T-helper 17 cell (primary cell): ENCODE measurements at regions not wholly inside any gene's neighbourhood (a gene's known extent, or its start where the extent isn't known, plus 50 kb on each side); places are given as distances from the start of the nearest gene placed in this dataset.

Experiments
- ATAC-seq: fragments of 150-1000 bp; cut with Tn5 transposase; 2 replicates; pipeline ENCODE4 v1.10.0; 2021; ENCODE audit warnings: mild to moderate bottlenecking, moderate library complexity
- DNase-seq, 3 donors: peaks; one replicate each; pipeline versions ENCODE4 v3.0.0 to v3.0.0-alpha.2; 2020 to 2021
- H3K9me3 ChIP-seq: one replicate; pipeline ENCODE4 v1.7.0; 2013; ENCODE audit warnings: low read length, mild to moderate bottlenecking; ENCODE audit not compliant: control insufficient read depth, poor library complexity, severe bottlenecking
- H3K27ac Mint-ChIP-seq: one replicate; pipeline ENCODE4 v1.8.0; 2022; ENCODE audit warnings: mild to moderate bottlenecking, moderate library complexity, mixed read lengths
- H3K27me3 Mint-ChIP-seq: one replicate; pipeline ENCODE4 v1.8.0; 2022; ENCODE audit warnings: mixed read lengths
- H3K36me3 Mint-ChIP-seq: one replicate; pipeline ENCODE4 v1.8.0; 2022; ENCODE audit warnings: low read depth, mixed read lengths
- H3K4me1 Mint-ChIP-seq: one replicate; pipeline ENCODE4 v1.8.0; 2022; ENCODE audit warnings: mild to moderate bottlenecking, mixed read lengths
- H3K4me3 Mint-ChIP-seq: one replicate; pipeline ENCODE4 v1.8.0; 2022; ENCODE audit warnings: mild to moderate bottlenecking, moderate library complexity, mixed read lengths

GRCh38 chr5:39584927-39585326, 160.1 kb upstream of the DAB2 start:
- Mint-ChIP-seq H3K27me3 (peaks cover 23% of the 10 kb centered on the region), H3K4me1 (peaks cover 11% of the 10 kb centered on the region), H3K4me3 (no peak overlapping the region), H3K36me3 (no peaks in the 10 kb centered on the region), H3K27ac (no peak overlapping the region)
- no peaks in the 10 kb centered on the region for H3K9me3 ChIP-seq
- DNase-seq = no peak
- ATAC-seq = no peak

- peaks cover 11% of the 10 kb centered on the region for H3K4me1 Mint-ChIP-seq
- ATAC-seq = no peak
- no peaks in the 10 kb centered on the region for H3K27me3 Mint-ChIP-seq
- H3K36me3 Mint-ChIP-seq = no peaks in the 10 kb centered on the region
- no peak overlapping the region for H3K27ac Mint-ChIP-seq
- no peak for DNase-seq
- no peaks in the 10 kb centered on the region for H3K9me3 ChIP-seq
- no peak overlapping the region for H3K4me3 Mint-ChIP-seq
Observed at GRCh38 chr5:39580702-39581453, 156.1 kb upstream of the DAB2 start.

- Mint-ChIP-seq H3K4me3 (no peak overlapping the region), H3K27me3 (no peaks in the 10 kb centered on the region), H3K36me3 (no peaks in the 10 kb centered on the region), H3K27ac (no peak overlapping the region), H3K4me1 (peaks cover 11% of the 10 kb centered on the region)
- no peak for ATAC-seq
- H3K9me3 ChIP-seq = no peaks in the 10 kb centered on the region
- DNase-seq = no peak
Observed at GRCh38 chr5:39579750-39580149, 155.0 kb upstream of the DAB2 start.

- peaks cover 11% of the 10 kb centered on the region for H3K4me1 Mint-ChIP-seq
- no peaks in the 10 kb centered on the region for H3K9me3 ChIP-seq
- ATAC-seq (no peak), DNase-seq (no peak)
- H3K4me3 Mint-ChIP-seq = no peak overlapping the region
- no peaks in the 10 kb centered on the region for H3K36me3 Mint-ChIP-seq
- H3K27ac Mint-ChIP-seq = no peak overlapping the region
- H3K27me3 Mint-ChIP-seq = no peaks in the 10 kb centered on the region
Observed at GRCh38 chr5:39578887-39579497, 154.2 kb upstream of the DAB2 start.

- Mint-ChIP-seq H3K4me1 (peaks cover 11% of the 10 kb centered on the region), H3K36me3 (no peaks in the 10 kb centered on the region), H3K27ac (no peak overlapping the region), H3K27me3 (no peaks in the 10 kb centered on the region), H3K4me3 (no peak overlapping the region)
- ATAC-seq (no peak), DNase-seq (no peak)
- H3K9me3 ChIP-seq = no peaks in the 10 kb centered on the region
Observed at GRCh38 chr5:39577529-39577928, 152.7 kb upstream of the DAB2 start.

- Mint-ChIP-seq H3K27ac (no peak overlapping the region), H3K4me3 (no peak overlapping the region), H3K4me1 (no peaks in the 10 kb centered on the region), H3K36me3 (peaks cover 2% of the 10 kb centered on the region), H3K27me3 (peaks cover 16% of the 10 kb centered on the region)
- H3K9me3 ChIP-seq = no peaks in the 10 kb centered on the region
- ATAC-seq (no peak), DNase-seq (no peak)
Observed at GRCh38 chr5:39570403-39571027, 145.7 kb upstream of the DAB2 start.

- H3K9me3 ChIP-seq = no peaks in the 10 kb centered on the region
- Mint-ChIP-seq H3K4me1 (no peaks in the 10 kb centered on the region), H3K27me3 (peaks cover 19% of the 10 kb centered on the region), H3K27ac (no peak overlapping the region), H3K36me3 (peaks cover 2% of the 10 kb centered on the region), H3K4me3 (no peak overlapping the region)
- ATAC-seq = no peak
- DNase-seq = no peak
Observed at GRCh38 chr5:39569857-39570256, 145.1 kb upstream of the DAB2 start.

GRCh38 chr5:39566891-39567290, 142.1 kb upstream of the DAB2 start:
- H3K4me1 Mint-ChIP-seq = no peaks in the 10 kb centered on the region
- DNase-seq (no peak), ATAC-seq (no peak)
- H3K27ac Mint-ChIP-seq = no peak overlapping the region
- peaks cover 2% of the 10 kb centered on the region for H3K36me3 Mint-ChIP-seq
- H3K27me3 Mint-ChIP-seq = peaks cover 19% of the 10 kb centered on the region
- no peaks in the 10 kb centered on the region for H3K9me3 ChIP-seq
- no peak overlapping the region for H3K4me3 Mint-ChIP-seq

- DNase-seq (no peak), ATAC-seq (no peak)
- Mint-ChIP-seq H3K4me3 (no peak overlapping the region), H3K4me1 (no peaks in the 10 kb centered on the region), H3K27ac (no peak overlapping the region), H3K36me3 (peaks cover 2% of the 10 kb centered on the region), H3K27me3 (peaks cover 28% of the 10 kb centered on the region)
- H3K9me3 ChIP-seq = no peaks in the 10 kb centered on the region
Observed at GRCh38 chr5:39566029-39566428, 141.2 kb upstream of the DAB2 start.

- ATAC-seq (no peak), DNase-seq (no peak)
- Mint-ChIP-seq H3K27ac (no peak overlapping the region), H3K4me3 (no peak overlapping the region), H3K4me1 (no peaks in the 10 kb centered on the region), H3K27me3 (peaks cover 30% of the 10 kb centered on the region), H3K36me3 (no peaks in the 10 kb centered on the region)
- H3K9me3 ChIP-seq = no peaks in the 10 kb centered on the region
Observed at GRCh38 chr5:39561421-39561820, 136.6 kb upstream of the DAB2 start.

GRCh38 chr5:39560726-39561125, 135.9 kb upstream of the DAB2 start:
- DNase-seq (no peak), ATAC-seq (no peak)
- no peaks in the 10 kb centered on the region for H3K9me3 ChIP-seq
- Mint-ChIP-seq H3K27ac (no peak overlapping the region), H3K4me1 (no peaks in the 10 kb centered on the region), H3K4me3 (no peak overlapping the region), H3K27me3 (peaks cover 35% of the 10 kb centered on the region), H3K36me3 (no peaks in the 10 kb centered on the region)

GRCh38 chr5:39559923-39560322, 135.1 kb upstream of the DAB2 start:
- Mint-ChIP-seq H3K4me1 (no peaks in the 10 kb centered on the region), H3K4me3 (no peak overlapping the region), H3K36me3 (no peaks in the 10 kb centered on the region), H3K27me3 (peaks cover 38% of the 10 kb centered on the region), H3K27ac (no peak overlapping the region)
- no peaks in the 10 kb centered on the region for H3K9me3 ChIP-seq
- ATAC-seq (no peak), DNase-seq (no peak)

GRCh38 chr5:39558541-39558940, 133.8 kb upstream of the DAB2 start:
- ATAC-seq = no peak
- no peaks in the 10 kb centered on the region for H3K9me3 ChIP-seq
- Mint-ChIP-seq H3K36me3 (no peaks in the 10 kb centered on the region), H3K4me3 (no peak overlapping the region), H3K27me3 (peaks cover 47% of the 10 kb centered on the region), H3K27ac (no peak overlapping the region), H3K4me1 (no peaks in the 10 kb centered on the region)
- no peak for DNase-seq

- DNase-seq (no peak), ATAC-seq (no peak)
- H3K9me3 ChIP-seq = no peaks in the 10 kb centered on the region
- H3K4me1 Mint-ChIP-seq = no peaks in the 10 kb centered on the region
- peaks cover 44% of the 10 kb centered on the region for H3K27me3 Mint-ChIP-seq
- H3K4me3 Mint-ChIP-seq = no peak overlapping the region
- no peaks in the 10 kb centered on the region for H3K36me3 Mint-ChIP-seq
- no peak overlapping the region for H3K27ac Mint-ChIP-seq
Observed at GRCh38 chr5:39555788-39556187, 131.0 kb upstream of the DAB2 start.
